RWPE2 (cell line): ENCODE measurements at regions not wholly inside any gene's neighbourhood (a gene's known extent, or its start where the extent isn't known, plus 50 kb on each side); places are given as distances from the start of the nearest gene placed in this dataset.

Experiments
- ATAC-seq: fragments of 200-7000 bp; cut with Tn5 transposase; 3 replicates; pipeline ENCODE4 v1.9.1; 2021; ENCODE audit warnings: low read depth
- DNase-seq: peaks from one replicate; pipeline ENCODE4 v3.0.0-alpha.2; 2020; ENCODE audit warnings: low spot score
- H3K27ac ChIP-seq: fragments of 450-650 bp; 2 replicates; pipeline ENCODE4 v1.5.1; 2017; ENCODE audit warnings: mild to moderate bottlenecking; ENCODE audit not compliant: poor library complexity, severe bottlenecking
- H3K27me3 ChIP-seq: fragments of 250-450 bp; sonication (Bioruptor Pico); 2 replicates; pipeline ENCODE4 v1.5.1; 2021; ENCODE audit warnings: mild to moderate bottlenecking, moderate library complexity; ENCODE audit not compliant: insufficient read depth, poor library complexity, severe bottlenecking
- H3K36me3 ChIP-seq: fragments of 250-450 bp; sonication (Bioruptor Pico); 2 replicates; pipeline ENCODE4 v1.5.1; 2020; ENCODE audit warnings: low read depth, mild to moderate bottlenecking, moderate library complexity
- H3K4me1 ChIP-seq: fragments of 250-450 bp; sonication (Bioruptor Pico); 2 replicates; pipeline ENCODE4 v1.5.1; 2021; ENCODE audit warnings: mild to moderate bottlenecking, moderate library complexity; ENCODE audit not compliant: insufficient read depth, poor library complexity, severe bottlenecking
- H3K4me3 ChIP-seq: fragments of 250-450 bp; sonication (Bioruptor Pico); 2 replicates; pipeline ENCODE4 v1.5.1; 2021; ENCODE audit warnings: mild to moderate bottlenecking, moderate library complexity; ENCODE audit not compliant: severe bottlenecking
- H3K9me3 ChIP-seq: fragments of 250-450 bp; sonication (Bioruptor Pico); 2 replicates; pipeline ENCODE4 v1.5.1; 2021; ENCODE audit warnings: mild to moderate bottlenecking, moderate library complexity; ENCODE audit not compliant: severe bottlenecking
- TF ChIP-seq, protein P1 (sequence below): fragments of 450-650 bp; IDR thresholded peaks from one replicate; pipeline ENCODE4 v1.5.1; 2017; ENCODE audit warnings: mild to moderate bottlenecking, moderate library complexity; ENCODE audit not compliant: poor library complexity, severe bottlenecking

DNA sequence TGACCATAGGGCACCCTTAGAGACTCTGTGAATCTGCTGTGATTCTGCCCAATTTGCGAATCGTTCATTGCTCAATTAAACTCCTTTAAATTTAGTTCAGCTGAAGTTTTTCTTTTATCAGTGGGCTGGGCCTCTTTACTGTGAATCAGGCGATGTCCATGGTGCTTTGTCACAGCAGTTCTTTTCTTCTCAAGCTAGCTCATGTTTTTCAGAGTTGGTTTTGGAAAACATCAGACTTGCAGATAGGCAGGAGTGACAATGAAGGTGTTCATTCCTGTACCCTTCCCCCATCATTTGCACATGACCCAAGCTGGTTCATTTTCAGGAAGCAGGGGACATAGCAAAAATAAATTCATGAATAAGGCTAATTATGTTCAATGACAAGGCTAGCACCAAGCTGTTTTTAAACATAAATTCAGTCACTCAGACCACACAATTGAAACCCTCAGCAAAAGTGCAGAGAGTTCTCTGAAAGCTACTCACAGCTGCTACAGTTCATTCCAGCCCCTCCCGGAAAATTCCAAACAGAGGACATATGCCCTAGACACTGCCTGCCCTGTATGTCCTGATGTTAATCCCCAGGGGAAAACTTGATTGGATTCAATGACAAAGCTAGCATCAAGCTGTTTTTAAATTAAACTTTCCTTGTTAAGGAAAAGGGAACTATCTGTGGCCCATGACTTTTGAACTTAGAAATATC lies 383.3 kb downstream of the C12orf75 start:
- DNase-seq = no peak

GRCh38 chr12:105716621-105717020 lies 386.1 kb downstream of the C12orf75 start:
- ATAC-seq = no peak
- H3K27ac ChIP-seq = no peak overlapping the region
- DNase-seq = no peak

More for the DNA sequence above, 383.3 kb downstream of the C12orf75 start:
- Histone ChIP-seq H3K4me3 (no peak overlapping the region), H3K4me1 (no peaks in the 10 kb centered on the region), H3K27me3 (no peaks in the 10 kb centered on the region), H3K9me3 (no peaks in the 10 kb centered on the region), H3K36me3 (no peaks in the 10 kb centered on the region), H3K27ac (no peak overlapping the region)
- TF ChIP-seq, protein P1, sequence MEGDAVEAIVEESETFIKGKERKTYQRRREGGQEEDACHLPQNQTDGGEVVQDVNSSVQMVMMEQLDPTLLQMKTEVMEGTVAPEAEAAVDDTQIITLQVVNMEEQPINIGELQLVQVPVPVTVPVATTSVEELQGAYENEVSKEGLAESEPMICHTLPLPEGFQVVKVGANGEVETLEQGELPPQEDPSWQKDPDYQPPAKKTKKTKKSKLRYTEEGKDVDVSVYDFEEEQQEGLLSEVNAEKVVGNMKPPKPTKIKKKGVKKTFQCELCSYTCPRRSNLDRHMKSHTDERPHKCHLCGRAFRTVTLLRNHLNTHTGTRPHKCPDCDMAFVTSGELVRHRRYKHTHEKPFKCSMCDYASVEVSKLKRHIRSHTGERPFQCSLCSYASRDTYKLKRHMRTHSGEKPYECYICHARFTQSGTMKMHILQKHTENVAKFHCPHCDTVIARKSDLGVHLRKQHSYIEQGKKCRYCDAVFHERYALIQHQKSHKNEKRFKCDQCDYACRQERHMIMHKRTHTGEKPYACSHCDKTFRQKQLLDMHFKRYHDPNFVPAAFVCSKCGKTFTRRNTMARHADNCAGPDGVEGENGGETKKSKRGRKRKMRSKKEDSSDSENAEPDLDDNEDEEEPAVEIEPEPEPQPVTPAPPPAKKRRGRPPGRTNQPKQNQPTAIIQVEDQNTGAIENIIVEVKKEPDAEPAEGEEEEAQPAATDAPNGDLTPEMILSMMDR = no peak
- no peak for ATAC-seq

GRCh38 chr12:105721051-105721825 lies 390.7 kb downstream of the C12orf75 start:
- H3K36me3 ChIP-seq = no peaks in the 10 kb centered on the region
- no peak overlapping the region for H3K27ac ChIP-seq
- DNase-seq (no peak), ATAC-seq (no peak)
- TF ChIP-seq, protein P1 = no peak
- no peaks in the 10 kb centered on the region for H3K4me1 ChIP-seq
- H3K4me3 ChIP-seq = no peak overlapping the region
- no peaks in the 10 kb centered on the region for H3K9me3 ChIP-seq
- peaks cover 4% of the 10 kb centered on the region for H3K27me3 ChIP-seq

More at GRCh38 chr12:105716621-105717020, 386.1 kb downstream of the C12orf75 start:
- TF ChIP-seq, protein P1 = no peak
- H3K36me3 ChIP-seq = no peaks in the 10 kb centered on the region
- H3K4me3 ChIP-seq = no peak overlapping the region
- H3K4me1 ChIP-seq = no peaks in the 10 kb centered on the region
- no peaks in the 10 kb centered on the region for H3K27me3 ChIP-seq
- H3K9me3 ChIP-seq = no peaks in the 10 kb centered on the region

DNA sequence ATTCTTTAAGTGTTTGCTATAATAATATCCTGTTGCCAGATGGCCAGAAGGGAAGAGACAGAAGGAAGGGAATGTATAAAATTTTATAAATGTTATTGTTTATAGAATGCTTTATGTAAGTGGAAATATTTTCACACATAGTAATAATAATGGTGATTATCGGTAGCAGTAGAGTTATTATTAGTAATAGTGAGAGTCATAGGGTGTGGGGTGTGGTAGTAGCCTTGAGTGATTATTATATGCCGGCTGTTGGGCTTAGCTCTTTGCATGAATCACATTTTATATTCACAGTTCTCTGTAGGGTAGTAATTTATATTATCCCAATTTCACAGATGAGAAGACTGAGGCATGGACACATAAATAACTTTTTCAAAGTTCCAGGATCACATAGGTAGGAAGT lies 391.4 kb downstream of the C12orf75 start:
- H3K4me1 ChIP-seq = no peaks in the 10 kb centered on the region
- H3K4me3 ChIP-seq = no peak overlapping the region
- H3K9me3 ChIP-seq = no peaks in the 10 kb centered on the region
- no peaks in the 10 kb centered on the region for H3K36me3 ChIP-seq
- no peak overlapping the region for H3K27ac ChIP-seq
- DNase-seq = no peak
- peaks cover 4% of the 10 kb centered on the region for H3K27me3 ChIP-seq
- TF ChIP-seq, protein P1 = no peak
- no peak for ATAC-seq
